ENCODE measurements at regions not wholly inside any gene's neighbourhood (a gene's known extent, or its start where the extent isn't known, plus 50 kb on each side); places are given as distances from the start of the nearest gene placed in this dataset.

DNA sequence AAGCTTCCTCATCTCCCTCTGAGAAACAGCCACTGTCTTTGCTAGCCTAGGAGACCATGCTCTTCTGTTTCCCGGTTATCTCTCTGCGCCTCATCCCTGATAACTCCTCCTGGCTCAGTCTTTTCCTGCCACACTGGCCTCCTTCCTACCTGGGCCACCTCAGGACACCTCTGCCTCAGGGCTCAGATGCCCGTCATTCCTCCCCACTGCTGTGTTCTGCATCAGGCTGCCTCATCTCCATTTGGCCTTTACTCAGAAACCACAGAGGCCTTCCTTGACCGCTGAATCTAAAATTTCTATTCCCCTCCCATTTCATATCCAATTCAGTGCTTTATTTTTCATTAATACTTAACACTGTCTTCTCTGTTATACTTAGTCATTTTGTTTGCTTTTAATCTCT, 311.0 kb upstream of the RGS6 start (continued):
- TF ChIP-seq, protein P1, sequence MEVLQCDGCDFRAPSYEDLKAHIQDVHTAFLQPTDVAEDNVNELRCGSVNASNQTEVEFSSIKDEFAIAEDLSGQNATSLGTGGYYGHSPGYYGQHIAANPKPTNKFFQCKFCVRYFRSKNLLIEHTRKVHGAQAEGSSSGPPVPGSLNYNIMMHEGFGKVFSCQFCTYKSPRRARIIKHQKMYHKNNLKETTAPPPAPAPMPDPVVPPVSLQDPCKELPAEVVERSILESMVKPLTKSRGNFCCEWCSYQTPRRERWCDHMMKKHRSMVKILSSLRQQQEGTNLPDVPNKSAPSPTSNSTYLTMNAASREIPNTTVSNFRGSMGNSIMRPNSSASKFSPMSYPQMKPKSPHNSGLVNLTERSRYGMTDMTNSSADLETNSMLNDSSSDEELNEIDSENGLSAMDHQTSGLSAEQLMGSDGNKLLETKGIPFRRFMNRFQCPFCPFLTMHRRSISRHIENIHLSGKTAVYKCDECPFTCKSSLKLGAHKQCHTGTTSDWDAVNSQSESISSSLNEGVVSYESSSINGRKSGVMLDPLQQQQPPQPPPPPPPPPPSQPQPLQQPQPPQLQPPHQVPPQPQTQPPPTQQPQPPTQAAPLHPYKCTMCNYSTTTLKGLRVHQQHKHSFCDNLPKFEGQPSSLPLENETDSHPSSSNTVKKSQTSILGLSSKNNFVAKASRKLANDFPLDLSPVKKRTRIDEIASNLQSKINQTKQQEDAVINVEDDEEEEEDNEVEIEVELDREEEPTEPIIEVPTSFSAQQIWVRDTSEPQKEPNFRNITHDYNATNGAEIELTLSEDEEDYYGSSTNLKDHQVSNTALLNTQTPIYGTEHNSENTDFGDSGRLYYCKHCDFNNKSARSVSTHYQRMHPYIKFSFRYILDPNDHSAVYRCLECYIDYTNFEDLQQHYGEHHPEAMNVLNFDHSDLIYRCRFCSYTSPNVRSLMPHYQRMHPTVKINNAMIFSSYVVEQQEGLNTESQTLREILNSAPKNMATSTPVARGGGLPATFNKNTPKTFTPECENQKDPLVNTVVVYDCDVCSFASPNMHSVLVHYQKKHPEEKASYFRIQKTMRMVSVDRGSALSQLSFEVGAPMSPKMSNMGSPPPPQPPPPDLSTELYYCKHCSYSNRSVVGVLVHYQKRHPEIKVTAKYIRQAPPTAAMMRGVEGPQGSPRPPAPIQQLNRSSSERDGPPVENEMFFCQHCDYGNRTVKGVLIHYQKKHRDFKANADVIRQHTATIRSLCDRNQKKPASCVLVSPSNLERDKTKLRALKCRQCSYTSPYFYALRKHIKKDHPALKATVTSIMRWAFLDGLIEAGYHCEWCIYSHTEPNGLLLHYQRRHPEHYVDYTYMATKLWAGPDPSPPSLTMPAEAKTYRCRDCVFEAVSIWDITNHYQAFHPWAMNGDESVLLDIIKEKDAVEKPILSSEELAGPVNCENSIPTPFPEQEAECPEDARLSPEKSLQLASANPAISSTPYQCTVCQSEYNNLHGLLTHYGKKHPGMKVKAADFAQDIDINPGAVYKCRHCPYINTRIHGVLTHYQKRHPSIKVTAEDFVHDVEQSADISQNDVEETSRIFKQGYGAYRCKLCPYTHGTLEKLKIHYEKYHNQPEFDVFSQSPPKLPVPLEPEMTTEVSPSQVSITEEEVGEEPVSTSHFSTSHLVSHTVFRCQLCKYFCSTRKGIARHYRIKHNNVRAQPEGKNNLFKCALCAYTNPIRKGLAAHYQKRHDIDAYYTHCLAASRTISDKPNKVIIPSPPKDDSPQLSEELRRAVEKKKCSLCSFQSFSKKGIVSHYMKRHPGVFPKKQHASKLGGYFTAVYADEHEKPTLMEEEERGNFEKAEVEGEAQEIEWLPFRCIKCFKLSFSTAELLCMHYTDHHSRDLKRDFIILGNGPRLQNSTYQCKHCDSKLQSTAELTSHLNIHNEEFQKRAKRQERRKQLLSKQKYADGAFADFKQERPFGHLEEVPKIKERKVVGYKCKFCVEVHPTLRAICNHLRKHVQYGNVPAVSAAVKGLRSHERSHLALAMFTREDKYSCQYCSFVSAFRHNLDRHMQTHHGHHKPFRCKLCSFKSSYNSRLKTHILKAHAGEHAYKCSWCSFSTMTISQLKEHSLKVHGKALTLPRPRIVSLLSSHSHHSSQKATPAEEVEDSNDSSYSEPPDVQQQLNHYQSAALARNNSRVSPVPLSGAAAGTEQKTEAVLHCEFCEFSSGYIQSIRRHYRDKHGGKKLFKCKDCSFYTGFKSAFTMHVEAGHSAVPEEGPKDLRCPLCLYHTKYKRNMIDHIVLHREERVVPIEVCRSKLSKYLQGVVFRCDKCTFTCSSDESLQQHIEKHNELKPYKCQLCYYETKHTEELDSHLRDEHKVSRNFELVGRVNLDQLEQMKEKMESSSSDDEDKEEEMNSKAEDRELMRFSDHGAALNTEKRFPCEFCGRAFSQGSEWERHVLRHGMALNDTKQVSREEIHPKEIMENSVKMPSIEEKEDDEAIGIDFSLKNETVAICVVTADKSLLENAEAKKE (CRISPR knock-in tag; IDR thresholded peaks at IDR 0.05) = no peak

DNA sequence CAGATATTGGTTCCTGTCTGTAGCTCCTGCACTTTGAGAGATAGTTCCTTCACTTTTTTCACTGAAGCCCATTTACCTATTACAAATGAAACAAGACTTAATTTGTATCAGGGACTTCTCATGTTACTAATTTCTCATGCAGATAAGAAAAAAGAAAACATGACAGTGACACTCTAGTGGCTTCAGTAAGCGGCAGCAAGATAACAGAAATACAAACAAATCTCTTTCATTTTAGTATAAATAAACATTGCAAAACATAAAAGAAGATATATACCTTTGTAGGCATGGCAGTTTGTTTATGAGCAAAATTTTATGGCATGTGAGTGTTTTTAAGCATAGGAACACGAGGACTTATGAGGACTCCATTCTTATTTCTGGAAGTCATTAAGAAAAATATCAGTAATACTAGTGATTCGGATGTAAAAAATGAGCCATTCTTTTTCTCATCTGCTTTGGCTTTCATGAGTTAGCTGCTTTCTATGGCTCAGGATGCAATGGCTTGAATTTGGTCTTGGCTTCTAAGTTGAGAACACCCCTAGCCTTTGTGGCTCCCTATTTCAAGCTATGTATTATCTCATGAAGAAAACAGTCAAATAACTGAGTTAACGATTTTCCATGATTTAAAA, 310.1 kb upstream of the RGS6 start:
- H3K4me2 ChIP-seq = no peak overlapping the region

More for the DNA sequence above, 310.1 kb upstream of the RGS6 start:
- Histone ChIP-seq H3K36me3 (ENCODE audit: insufficient read depth) (no peaks in the 10 kb centered on the region), H3K27ac (ENCODE audit: low read depth) (no peak overlapping the region), H3K79me2 (replicated peaks; ENCODE audit: insufficient read depth) (no peaks in the 10 kb centered on the region), H3K4me1 (ENCODE audit: insufficient read depth) (no peaks in the 10 kb centered on the region), H3K9me2 (ENCODE audit: insufficient read depth) (no peaks in the 10 kb centered on the region), H3K27me3 (ENCODE audit: insufficient read depth) (no peaks in the 10 kb centered on the region), H3F3A (replicated peaks; ENCODE audit: low read depth) (no peaks in the 10 kb centered on the region), H4K20me1 (replicated peaks; ENCODE audit: insufficient read depth) (no peaks in the 10 kb centered on the region), H2AFZ (no peak overlapping the region), H3K4me3 (no peak overlapping the region)
- no peaks in the 10 kb centered on the region for H3K27me3 Mint-ChIP-seq (ENCODE audit: insufficient read depth, low read depth, poor library complexity)
- ATAC-seq (no peak), DNase-seq (ENCODE audit: low spot score) (no peak)
- no peak overlapping the region for H3K27ac Mint-ChIP-seq
- H3K36me3 Mint-ChIP-seq (ENCODE audit: low read depth) = peaks cover 17% of the 10 kb centered on the region
- H3K4me3 Mint-ChIP-seq = no peak overlapping the region
- H3K4me1 Mint-ChIP-seq = peaks cover 13% of the 10 kb centered on the region
- no peak for TF ChIP-seq JUNB (IDR thresholded peaks at IDR 0.05; ENCODE audit: unreplicated experiment)
- TF ChIP-seq, protein P2, sequence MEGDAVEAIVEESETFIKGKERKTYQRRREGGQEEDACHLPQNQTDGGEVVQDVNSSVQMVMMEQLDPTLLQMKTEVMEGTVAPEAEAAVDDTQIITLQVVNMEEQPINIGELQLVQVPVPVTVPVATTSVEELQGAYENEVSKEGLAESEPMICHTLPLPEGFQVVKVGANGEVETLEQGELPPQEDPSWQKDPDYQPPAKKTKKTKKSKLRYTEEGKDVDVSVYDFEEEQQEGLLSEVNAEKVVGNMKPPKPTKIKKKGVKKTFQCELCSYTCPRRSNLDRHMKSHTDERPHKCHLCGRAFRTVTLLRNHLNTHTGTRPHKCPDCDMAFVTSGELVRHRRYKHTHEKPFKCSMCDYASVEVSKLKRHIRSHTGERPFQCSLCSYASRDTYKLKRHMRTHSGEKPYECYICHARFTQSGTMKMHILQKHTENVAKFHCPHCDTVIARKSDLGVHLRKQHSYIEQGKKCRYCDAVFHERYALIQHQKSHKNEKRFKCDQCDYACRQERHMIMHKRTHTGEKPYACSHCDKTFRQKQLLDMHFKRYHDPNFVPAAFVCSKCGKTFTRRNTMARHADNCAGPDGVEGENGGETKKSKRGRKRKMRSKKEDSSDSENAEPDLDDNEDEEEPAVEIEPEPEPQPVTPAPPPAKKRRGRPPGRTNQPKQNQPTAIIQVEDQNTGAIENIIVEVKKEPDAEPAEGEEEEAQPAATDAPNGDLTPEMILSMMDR (conservative IDR thresholded peaks at IDR 0.05; ENCODE audit: low read depth in 2 of 2) = no peak
- no peak for TF ChIP-seq CREB1 (CRISPR knock-in tag; IDR thresholded peaks at IDR 0.05; ENCODE audit: low read depth)
- TF ChIP-seq ZNF331 (CRISPR knock-in tag; IDR thresholded peaks at IDR 0.05; ENCODE audit: low read depth) = no peak
- H3K9me3 Mint-ChIP-seq = no peaks in the 10 kb centered on the region

Measured in GM23338 (cell line).